ENCODE measurements at regions not wholly inside any gene's neighbourhood (a gene's known extent, or its start where the extent isn't known, plus 50 kb on each side); places are given as distances from the start of the nearest gene placed in this dataset.

DNA sequence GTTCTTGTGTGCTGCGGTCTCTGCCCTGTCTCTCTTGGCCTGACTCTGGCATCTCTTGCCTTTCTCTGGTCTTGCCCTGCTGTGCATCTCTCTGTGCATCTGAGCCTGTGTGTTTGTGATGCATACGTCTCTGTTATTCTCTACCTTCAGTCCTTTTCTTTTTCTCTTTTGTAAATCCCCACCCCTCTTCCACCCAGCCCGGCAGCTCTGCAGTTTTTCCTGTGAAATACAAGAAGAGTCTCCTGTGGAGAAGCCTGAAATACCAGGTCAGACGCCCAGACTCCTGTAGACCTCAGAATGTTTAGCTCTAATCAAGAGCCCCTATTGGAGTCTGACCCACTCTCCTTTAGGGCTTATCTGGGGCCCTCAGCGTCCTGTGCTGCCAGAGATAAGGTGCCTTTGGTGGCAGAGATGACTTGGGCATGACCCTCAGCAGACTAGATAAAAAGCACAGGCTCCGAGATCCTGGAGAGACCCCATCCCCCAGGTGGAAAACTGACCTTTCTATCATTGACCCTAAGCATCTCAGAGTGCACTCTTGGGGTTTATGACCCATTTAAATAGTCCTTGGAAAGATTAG is 167.5 kb upstream of the SRRM4 start:
- no peak for TF ChIP-seq POLR2A (IDR thresholded peaks at IDR 0.05)
- no peak for TF ChIP-seq CTCF (IDR thresholded peaks at IDR 0.05)

All from uterus (tissue), 2 donors.